H1 (cell line): ENCODE measurements at regions not wholly inside any gene's neighbourhood (a gene's known extent, or its start where the extent isn't known, plus 50 kb on each side); places are given as distances from the start of the nearest gene placed in this dataset.
A peak's percentile ranks its signal among the peaks of the same experiment; 100 is the strongest.

Experiments used
- BRCA1 ChIP-seq: IDR thresholded peaks from 2 replicates; pipeline ENCODE4 v1.6.1; 2012; ENCODE audit warnings: low read depth, low read length, improper control_type of control experiment
- RAD21 ChIP-seq, 2 experiments: IDR thresholded peaks in 1 of 2; conservative IDR thresholded peaks in 1 of 2; 2 replicates each; pipeline ENCODE4 v1.6.1; 2011; ENCODE audit warnings: low read depth in 2 of 2, low read length in 2 of 2, improper control_type of control experiment in 1 of 2, inconsistent platforms in 1 of 2, mild to moderate bottlenecking in 1 of 2, moderate library complexity in 1 of 2
- TF ChIP-seq, protein P1 (sequence below): fragments of 300-600 bp; sonication (generic); IDR thresholded peaks from 2 replicates; pipeline ENCODE4 v1.7.1; 2012; ENCODE audit warnings: low read length, moderate library complexity, mild to moderate bottlenecking, inconsistent platforms; ENCODE audit not compliant: insufficient replicate concordance
- TF ChIP-seq, protein P2 (sequence below), 3 experiments: IDR thresholded peaks; 1 replicate in 2 of 3; 2 replicates in 1 of 3; pipeline versions ENCODE4 v1.5.1 to v1.6.1; 2011; ENCODE audit warnings: low read length in 3 of 3, mild to moderate bottlenecking in 3 of 3, inconsistent platforms in 2 of 3, low read depth in 1 of 3, moderate library complexity in 1 of 3; ENCODE audit not compliant: insufficient read depth in 1 of 3; ENCODE audit errors: control extremely low read depth in 1 of 3

DNA sequence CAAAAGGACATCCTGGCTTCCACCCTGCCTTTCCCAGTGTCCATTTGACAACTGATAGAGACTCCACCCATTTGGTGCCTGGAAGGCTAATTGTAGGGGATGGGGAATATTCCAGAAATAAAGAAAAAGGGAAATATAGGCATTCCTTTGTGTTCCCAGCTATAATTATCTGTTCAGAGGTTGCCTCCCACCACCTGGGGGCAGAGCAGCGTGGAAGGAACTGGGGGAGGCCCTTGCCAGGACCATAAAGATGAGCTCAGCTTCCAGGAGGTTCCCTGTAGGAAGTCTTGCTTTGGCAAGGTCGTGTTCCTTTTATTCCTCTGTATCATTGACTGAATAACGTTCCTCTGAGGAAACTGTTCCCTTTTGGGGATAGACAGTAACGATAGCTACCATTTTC lies 214.7 kb downstream of the TFAP2C start (continued):
- TF ChIP-seq, protein P1, sequence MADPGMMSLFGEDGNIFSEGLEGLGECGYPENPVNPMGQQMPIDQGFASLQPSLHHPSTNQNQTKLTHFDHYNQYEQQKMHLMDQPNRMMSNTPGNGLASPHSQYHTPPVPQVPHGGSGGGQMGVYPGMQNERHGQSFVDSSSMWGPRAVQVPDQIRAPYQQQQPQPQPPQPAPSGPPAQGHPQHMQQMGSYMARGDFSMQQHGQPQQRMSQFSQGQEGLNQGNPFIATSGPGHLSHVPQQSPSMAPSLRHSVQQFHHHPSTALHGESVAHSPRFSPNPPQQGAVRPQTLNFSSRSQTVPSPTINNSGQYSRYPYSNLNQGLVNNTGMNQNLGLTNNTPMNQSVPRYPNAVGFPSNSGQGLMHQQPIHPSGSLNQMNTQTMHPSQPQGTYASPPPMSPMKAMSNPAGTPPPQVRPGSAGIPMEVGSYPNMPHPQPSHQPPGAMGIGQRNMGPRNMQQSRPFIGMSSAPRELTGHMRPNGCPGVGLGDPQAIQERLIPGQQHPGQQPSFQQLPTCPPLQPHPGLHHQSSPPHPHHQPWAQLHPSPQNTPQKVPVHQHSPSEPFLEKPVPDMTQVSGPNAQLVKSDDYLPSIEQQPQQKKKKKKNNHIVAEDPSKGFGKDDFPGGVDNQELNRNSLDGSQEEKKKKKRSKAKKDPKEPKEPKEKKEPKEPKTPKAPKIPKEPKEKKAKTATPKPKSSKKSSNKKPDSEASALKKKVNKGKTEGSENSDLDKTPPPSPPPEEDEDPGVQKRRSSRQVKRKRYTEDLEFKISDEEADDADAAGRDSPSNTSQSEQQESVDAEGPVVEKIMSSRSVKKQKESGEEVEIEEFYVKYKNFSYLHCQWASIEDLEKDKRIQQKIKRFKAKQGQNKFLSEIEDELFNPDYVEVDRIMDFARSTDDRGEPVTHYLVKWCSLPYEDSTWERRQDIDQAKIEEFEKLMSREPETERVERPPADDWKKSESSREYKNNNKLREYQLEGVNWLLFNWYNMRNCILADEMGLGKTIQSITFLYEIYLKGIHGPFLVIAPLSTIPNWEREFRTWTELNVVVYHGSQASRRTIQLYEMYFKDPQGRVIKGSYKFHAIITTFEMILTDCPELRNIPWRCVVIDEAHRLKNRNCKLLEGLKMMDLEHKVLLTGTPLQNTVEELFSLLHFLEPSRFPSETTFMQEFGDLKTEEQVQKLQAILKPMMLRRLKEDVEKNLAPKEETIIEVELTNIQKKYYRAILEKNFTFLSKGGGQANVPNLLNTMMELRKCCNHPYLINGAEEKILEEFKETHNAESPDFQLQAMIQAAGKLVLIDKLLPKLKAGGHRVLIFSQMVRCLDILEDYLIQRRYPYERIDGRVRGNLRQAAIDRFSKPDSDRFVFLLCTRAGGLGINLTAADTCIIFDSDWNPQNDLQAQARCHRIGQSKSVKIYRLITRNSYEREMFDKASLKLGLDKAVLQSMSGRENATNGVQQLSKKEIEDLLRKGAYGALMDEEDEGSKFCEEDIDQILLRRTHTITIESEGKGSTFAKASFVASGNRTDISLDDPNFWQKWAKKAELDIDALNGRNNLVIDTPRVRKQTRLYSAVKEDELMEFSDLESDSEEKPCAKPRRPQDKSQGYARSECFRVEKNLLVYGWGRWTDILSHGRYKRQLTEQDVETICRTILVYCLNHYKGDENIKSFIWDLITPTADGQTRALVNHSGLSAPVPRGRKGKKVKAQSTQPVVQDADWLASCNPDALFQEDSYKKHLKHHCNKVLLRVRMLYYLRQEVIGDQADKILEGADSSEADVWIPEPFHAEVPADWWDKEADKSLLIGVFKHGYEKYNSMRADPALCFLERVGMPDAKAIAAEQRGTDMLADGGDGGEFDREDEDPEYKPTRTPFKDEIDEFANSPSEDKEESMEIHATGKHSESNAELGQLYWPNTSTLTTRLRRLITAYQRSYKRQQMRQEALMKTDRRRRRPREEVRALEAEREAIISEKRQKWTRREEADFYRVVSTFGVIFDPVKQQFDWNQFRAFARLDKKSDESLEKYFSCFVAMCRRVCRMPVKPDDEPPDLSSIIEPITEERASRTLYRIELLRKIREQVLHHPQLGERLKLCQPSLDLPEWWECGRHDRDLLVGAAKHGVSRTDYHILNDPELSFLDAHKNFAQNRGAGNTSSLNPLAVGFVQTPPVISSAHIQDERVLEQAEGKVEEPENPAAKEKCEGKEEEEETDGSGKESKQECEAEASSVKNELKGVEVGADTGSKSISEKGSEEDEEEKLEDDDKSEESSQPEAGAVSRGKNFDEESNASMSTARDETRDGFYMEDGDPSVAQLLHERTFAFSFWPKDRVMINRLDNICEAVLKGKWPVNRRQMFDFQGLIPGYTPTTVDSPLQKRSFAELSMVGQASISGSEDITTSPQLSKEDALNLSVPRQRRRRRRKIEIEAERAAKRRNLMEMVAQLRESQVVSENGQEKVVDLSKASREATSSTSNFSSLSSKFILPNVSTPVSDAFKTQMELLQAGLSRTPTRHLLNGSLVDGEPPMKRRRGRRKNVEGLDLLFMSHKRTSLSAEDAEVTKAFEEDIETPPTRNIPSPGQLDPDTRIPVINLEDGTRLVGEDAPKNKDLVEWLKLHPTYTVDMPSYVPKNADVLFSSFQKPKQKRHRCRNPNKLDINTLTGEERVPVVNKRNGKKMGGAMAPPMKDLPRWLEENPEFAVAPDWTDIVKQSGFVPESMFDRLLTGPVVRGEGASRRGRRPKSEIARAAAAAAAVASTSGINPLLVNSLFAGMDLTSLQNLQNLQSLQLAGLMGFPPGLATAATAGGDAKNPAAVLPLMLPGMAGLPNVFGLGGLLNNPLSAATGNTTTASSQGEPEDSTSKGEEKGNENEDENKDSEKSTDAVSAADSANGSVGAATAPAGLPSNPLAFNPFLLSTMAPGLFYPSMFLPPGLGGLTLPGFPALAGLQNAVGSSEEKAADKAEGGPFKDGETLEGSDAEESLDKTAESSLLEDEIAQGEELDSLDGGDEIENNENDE: no peak
- TF ChIP-seq, protein P2, sequence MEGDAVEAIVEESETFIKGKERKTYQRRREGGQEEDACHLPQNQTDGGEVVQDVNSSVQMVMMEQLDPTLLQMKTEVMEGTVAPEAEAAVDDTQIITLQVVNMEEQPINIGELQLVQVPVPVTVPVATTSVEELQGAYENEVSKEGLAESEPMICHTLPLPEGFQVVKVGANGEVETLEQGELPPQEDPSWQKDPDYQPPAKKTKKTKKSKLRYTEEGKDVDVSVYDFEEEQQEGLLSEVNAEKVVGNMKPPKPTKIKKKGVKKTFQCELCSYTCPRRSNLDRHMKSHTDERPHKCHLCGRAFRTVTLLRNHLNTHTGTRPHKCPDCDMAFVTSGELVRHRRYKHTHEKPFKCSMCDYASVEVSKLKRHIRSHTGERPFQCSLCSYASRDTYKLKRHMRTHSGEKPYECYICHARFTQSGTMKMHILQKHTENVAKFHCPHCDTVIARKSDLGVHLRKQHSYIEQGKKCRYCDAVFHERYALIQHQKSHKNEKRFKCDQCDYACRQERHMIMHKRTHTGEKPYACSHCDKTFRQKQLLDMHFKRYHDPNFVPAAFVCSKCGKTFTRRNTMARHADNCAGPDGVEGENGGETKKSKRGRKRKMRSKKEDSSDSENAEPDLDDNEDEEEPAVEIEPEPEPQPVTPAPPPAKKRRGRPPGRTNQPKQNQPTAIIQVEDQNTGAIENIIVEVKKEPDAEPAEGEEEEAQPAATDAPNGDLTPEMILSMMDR (IDR thresholded peaks at IDR 0.05; ENCODE audit: control extremely low read depth in 1 of 3, insufficient read depth in 1 of 3, low read depth in 1 of 3, low read length in 3 of 3): peak; percentile 45 to 62 (median 59)
- TF ChIP-seq BRCA1 (no peak), RAD21 (IDR thresholded peaks at IDR 0.05 in 1 of 2, conservative IDR thresholded peaks at IDR 0.05 in 1 of 2; ENCODE audit: low read depth in 2 of 2, low read length in 2 of 2) (peak; percentile 60 to 72)
